Activated T-helper 1 cell treated with anti-CD3 and anti-CD28 coated beads, Interleukin-2, amount 50 U/mL, for 16 hours (primary cell): ENCODE measurements at regions not wholly inside any gene's neighbourhood (a gene's known extent, or its start where the extent isn't known, plus 50 kb on each side); places are given as distances from the start of the nearest gene placed in this dataset.

Experiments used
- DNase-seq, 2 donors: peaks; one replicate each; pipeline ENCODE4 v3.0.0-alpha.2; 2020; ENCODE audit warnings: low read depth in 1 of 2, low spot score in 1 of 2

GRCh38 chr11:15534266-15534665 is 419.5 kb downstream of the INSC start:
- no peak for DNase-seq

- no peak for DNase-seq
Observed at GRCh38 chr11:15535414-15535813, 420.7 kb downstream of the INSC start.

GRCh38 chr11:15536438-15536837 is 421.7 kb downstream of the INSC start:
- no peak for DNase-seq

DNA sequence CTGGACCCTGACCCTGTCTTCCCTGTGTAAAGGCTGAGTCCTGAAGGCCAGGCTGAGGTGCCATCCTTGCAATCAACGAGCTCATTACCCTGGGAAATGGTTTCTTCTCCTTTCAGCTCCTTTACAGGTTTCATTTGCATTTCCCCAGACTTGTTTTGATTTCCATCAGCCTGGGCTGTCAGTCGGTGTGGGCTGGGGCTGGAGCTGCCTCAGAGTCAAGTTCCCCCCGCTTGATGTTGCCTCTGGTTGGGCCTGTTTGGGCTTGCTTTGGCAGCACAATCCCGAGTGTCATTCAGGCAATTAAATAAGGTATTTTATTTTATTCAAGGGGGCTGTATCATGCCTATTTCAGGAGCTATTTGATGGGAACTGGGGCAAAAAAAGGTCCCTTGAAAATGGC is 424.9 kb downstream of the INSC start:
- no peak for DNase-seq

DNA sequence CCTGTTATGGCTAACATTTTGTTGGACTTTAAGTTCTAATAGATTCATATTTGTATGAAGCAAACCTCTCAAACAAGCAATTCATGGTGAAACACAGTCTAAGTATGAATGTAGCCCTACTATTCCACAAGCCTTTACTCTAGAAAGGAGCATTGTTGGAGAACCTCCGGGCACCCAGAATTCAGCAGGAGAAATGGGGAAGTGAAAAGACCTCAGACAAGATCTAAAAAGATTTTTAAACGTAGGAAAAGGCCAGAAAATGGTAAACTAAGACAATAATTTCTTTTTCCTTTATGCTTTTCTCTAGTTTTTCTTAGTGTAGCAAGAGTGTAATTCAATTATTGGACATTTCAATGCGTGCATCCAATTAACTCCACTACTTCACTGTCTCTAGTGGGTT is 426.4 kb downstream of the INSC start:
- no peak for DNase-seq

GRCh38 chr11:15544353-15544752 is 429.6 kb downstream of the INSC start:
- DNase-seq = no peak

DNA sequence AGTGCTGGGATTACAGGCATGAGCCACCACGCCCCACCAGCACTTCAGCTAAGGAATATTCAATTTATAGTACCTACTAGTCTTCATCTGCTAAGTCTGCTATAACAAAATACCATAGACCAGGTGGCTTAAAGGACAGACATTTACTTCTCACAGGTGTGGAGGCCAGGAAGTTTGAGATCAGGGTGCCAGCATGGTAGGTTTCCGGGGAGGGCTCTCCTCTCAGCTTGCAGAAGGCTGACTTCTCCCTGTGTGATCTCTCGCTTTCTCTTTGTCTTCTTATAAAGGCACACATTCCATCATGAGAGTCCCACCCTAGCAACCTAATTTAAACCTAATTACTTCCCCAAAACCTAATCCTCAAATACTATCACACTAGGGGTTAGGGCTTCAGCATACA is 433.0 kb downstream of the INSC start:
- no peak for DNase-seq

- DNase-seq = no peak
Observed at GRCh38 chr11:15551901-15552851, 437.5 kb downstream of the INSC start.

DNA sequence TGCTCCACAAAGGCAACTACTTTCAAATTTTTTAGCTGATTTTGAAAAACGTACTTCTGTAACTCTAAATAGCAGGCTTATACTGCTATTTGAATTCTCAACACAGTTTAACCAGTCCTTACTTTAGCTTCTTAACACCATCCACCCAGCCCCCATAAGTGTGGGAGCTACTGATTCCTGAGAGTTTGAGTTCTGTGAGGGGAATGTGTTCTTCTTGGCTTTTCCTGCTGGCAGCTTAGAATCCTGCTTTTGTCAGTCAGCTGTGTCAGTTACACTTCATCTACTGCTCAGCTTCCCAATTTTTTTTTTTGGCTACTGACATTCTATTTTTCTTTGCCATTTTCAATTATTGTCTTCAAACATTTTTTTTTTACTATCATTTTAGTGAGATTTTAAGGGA is 440.4 kb downstream of the INSC start:
- no peak for DNase-seq

DNA sequence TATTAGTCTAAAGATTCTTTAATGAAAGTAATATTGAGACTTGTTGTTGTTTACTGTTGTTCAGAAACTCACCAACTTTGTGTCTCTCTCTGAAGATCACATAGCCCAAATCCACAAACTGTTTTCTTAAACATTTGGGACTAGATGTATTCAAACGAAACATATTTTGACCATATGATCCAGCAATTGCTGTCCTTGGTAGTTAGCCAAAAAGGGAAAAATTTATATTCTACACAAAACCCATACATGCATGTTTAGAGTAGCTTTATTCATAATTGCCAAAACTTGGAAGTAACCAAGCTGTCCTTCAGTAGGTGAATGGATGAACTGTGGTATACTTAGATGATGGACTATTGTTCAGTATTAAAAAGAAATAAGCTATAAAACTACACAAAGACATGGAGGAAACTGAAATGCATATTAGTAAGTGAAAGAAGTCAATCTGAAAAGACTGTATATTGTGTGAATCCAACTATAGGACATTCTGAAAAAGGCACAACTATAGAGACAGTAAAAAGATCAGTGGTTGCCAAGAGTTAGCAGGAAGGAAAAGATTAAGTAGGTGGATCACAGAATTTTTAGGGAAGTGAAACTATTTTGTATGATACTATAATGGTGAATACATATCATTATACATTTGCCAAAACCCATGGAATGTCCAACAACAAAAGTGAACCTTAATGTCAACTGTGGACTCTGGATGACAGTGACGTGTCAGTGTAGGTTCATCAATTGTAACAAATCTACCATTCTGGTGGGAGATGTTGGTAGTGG is 442.9 kb downstream of the INSC start:
- no peak for DNase-seq

- DNase-seq = no peak
Observed at GRCh38 chr11:15558513-15559181, 443.9 kb downstream of the INSC start.

DNA sequence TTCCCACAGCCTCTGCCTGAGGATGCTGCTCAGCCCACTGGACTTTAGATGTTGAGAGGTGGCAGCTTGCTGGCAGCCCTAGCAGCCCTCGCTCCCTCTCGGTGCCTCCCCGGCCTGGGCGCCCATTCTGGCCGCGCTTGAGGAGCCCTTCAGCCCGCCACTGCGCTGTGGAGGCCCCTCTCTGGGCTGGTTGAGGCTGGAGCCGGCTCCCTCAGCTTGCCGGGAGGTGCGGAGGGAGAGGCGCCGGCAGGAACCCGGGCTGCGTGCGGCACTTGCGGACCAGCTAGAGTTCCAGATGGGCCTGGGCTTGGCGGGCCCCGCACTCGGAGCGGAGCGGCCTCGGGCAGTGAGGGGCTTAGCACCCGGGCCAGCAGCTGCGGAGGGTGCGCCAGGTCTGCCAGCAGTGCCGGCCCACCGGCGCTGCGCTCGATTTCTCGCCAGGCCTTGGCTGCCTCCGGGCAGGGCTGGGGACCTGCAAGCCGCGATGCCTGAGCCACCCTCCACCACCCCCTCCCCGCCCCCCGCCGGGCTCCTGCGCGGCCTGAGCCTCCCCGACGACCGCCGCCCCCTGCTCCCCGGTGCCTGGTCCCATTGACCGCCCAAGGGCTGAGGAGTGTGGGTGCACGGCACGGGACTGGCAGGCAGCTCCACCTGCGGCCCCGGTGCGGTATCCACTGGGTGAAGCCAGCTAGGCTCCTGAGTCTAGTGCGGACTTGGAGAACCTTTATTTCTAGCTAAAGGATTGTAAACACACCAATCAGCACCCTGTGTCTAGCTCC is 446.2 kb downstream of the INSC start:
- no peak for DNase-seq

GRCh38 chr11:15562230-15562629 is 447.5 kb downstream of the INSC start:
- DNase-seq = no peak

GRCh38 chr11:15563054-15563453 is 448.3 kb downstream of the INSC start:
- DNase-seq = no peak

DNA sequence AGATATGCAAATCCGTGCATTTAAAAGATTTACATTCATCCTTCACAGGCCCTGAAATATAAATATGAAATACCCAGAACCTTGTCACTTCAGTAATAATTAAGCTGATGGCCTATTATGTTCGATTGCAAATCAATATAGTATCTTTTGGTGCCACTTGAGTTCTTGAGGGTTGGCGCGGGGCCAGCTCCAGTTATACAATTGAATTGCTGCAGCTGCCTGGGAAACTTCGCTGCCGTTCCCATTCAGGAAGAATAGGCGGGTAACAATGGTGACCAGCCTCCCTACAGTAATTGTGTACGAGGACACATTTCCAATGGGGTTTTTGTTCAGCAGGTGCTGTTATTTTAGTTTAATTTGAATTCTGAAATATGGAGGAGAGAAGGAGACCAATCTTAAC is 451.2 kb downstream of the INSC start:
- no peak for DNase-seq

DNA sequence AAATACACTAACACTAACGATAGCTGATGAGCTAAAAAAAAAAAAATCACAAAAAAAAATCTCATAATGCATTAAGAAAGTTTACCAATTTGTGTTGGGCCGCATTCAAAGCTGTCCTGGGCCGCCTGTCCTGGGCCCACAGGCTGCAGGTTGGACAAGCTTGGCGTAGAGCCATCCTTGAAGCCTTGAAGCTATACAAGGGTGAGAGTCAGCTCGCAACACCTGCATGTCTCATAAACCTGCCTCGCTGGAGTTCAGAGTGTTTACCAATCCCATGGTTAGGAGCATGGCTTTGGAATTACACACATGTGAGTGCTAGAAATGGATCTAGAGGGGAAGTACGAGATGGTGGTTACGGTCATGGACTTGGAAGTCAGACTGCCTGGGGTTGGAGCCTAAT is 453.7 kb downstream of the INSC start:
- no peak for DNase-seq

- no peak for DNase-seq
Observed at GRCh38 chr11:15569305-15570025, 454.7 kb downstream of the INSC start.

DNA sequence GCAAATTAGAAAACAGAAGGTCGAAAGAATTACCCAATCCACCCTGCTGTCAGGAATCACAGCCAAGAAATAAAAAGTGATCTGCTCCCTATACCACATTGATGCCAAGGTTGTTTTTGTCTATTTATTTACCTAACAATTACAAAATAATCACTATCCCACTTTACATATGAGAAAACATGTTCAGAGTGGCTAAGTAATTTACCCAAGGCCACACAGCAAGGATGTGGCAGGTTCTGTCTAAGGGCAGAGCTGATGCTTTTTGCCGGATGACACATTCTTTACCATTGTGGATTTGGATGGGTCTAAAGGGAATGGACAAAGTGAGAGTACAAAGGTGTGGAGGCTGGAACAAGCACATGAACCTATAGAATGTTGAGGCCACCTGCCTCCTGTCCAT is 460.7 kb downstream of the INSC start:
- no peak for DNase-seq

- DNase-seq = no peak
Observed at GRCh38 chr11:15576769-15577168, 462.0 kb downstream of the INSC start.

- DNase-seq = no peak
Observed at GRCh38 chr11:15577519-15577918, 462.8 kb downstream of the INSC start.
